Caco-2 (cell line): ENCODE measurements at regions not wholly inside any gene's neighbourhood (a gene's known extent, or its start where the extent isn't known, plus 50 kb on each side); places are given as distances from the start of the nearest gene placed in this dataset.

Experiments
- BruUV-seq: library from RNA; stranded (reverse); fragments of 400-500 nt; replicated peaks from 2 replicates; lab custom pipeline; 2021; lab: Mats Ljungman, UMichigan
- CTCF ChIA-PET: fragments of 300-600 bp; sonication (Branson Sonifier 250); formaldehyde crosslinking; loops from one replicate; lab custom pipeline; 2022; ENCODE audit warnings: antibody characterized with exemption; lab: Charles Lee
- POLR2A ChIA-PET: fragments of 300-600 bp; sonication (Branson Sonifier 250); formaldehyde crosslinking; loops from one replicate; lab custom pipeline; 2022; ENCODE audit warnings: antibody characterized with exemption; lab: Charles Lee
- DNase-seq, 2 experiments: peaks; one replicate each; pipeline versions ENCODE4 v3.0.0 to v3.0.0-alpha.2; 2020 to 2022
- H3K27me3 ChIP-seq: replicated peaks from 2 replicates; pipeline ENCODE4 v1.6.0; 2011; ENCODE audit warnings: low read length; ENCODE audit not compliant: control insufficient read depth, insufficient read depth
- H3K36me3 ChIP-seq: 2 replicates; pipeline ENCODE4 v1.5.1; 2011; ENCODE audit warnings: low read length; ENCODE audit not compliant: control insufficient read depth, insufficient read depth
- H3K4me1 ChIP-seq: fragments of 250-450 bp; sonication (Bioruptor Pico); 2 replicates; pipeline ENCODE4 v1.5.1; 2020; ENCODE audit warnings: mild to moderate bottlenecking
- H3K4me3 ChIP-seq: 2 replicates; pipeline ENCODE4 v1.5.1; 2011; ENCODE audit warnings: low read depth, mild to moderate bottlenecking, control low read depth, low read length
- H3K9me3 ChIP-seq: fragments of 250-450 bp; sonication (Bioruptor Pico); 2 replicates; pipeline ENCODE4 v1.5.1; 2020; ENCODE audit warnings: mild to moderate bottlenecking, moderate library complexity
- H3K27ac Mint-ChIP-seq: one replicate; pipeline ENCODE4 v1.8.0; 2022; ENCODE audit warnings: mixed read lengths; ENCODE audit not compliant: unreplicated experiment
- H3K27me3 Mint-ChIP-seq: one replicate; pipeline ENCODE4 v1.8.0; 2022; ENCODE audit warnings: mixed read lengths; ENCODE audit not compliant: insufficient read depth, unreplicated experiment
- H3K36me3 Mint-ChIP-seq: one replicate; pipeline ENCODE4 v1.8.0; 2022; ENCODE audit warnings: mild to moderate bottlenecking, mixed read lengths; ENCODE audit not compliant: insufficient read depth, unreplicated experiment
- H3K4me1 Mint-ChIP-seq: one replicate; pipeline ENCODE4 v1.8.0; 2022; ENCODE audit warnings: low read depth, mixed read lengths; ENCODE audit not compliant: unreplicated experiment
- H3K4me3 Mint-ChIP-seq: one replicate; pipeline ENCODE4 v1.8.0; 2022; ENCODE audit warnings: mild to moderate bottlenecking, moderate library complexity, mixed read lengths; ENCODE audit not compliant: unreplicated experiment
- H3K9me3 Mint-ChIP-seq: one replicate; pipeline ENCODE4 v1.8.0; 2022; ENCODE audit warnings: mixed read lengths; ENCODE audit not compliant: unreplicated experiment
- intact Hi-C: fragments of 100-400 bp; cut with micrococcal nuclease; formaldehyde crosslinking; loops from one replicate; pipeline ENCODE4 v1.10.0; 2022; ENCODE audit not compliant: unreplicated experiment
- TF ChIP-seq, protein P1 (sequence below), 2 experiments: fragments of 200-600 bp in 1 of 2; IDR thresholded peaks; 1 replicate in 1 of 2; 2 replicates in 1 of 2; pipeline versions ENCODE4 v1.5.1 to v1.8.0; 2011 to 2022; ENCODE audit warnings: antibody characterized with exemption in 1 of 2, control low read depth in 1 of 2, inconsistent platforms in 1 of 2, low read depth in 1 of 2, low read length in 1 of 2, mild to moderate bottlenecking in 1 of 2, moderate library complexity in 1 of 2; ENCODE audit not compliant: insufficient read depth in 1 of 2, severe bottlenecking in 1 of 2, unreplicated experiment in 1 of 2

DNA sequence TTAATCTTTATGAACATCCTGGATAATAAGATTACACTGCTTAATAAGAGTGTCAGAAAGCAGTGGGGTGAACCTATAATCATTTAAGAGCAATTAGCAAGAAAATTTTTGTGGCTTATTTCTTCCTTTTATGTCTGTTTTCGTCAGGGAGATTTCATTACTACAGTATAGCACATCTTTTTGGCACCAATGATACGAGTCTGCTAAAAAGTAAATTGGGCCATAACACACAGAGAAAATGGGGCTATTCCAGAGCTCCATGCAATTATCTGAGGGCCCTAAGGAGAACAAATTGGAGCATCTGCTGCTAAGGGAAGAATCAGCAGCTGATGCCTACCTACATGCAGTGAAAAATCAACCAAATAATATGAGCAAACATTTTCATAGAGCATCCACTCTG, 330.3 kb upstream of the NCAM2 start:
- Mint-ChIP-seq H3K27me3 (no peaks in the 10 kb centered on the region), H3K4me1 (no peaks in the 10 kb centered on the region), H3K9me3 (peaks cover 12% of the 10 kb centered on the region), H3K27ac (no peak overlapping the region), H3K36me3 (no peaks in the 10 kb centered on the region), H3K4me3 (no peak overlapping the region)
- H3K4me1 ChIP-seq, result no peaks in the 10 kb centered on the region
- no peaks in the 10 kb centered on the region for H3K27me3 ChIP-seq
- H3K9me3 ChIP-seq, result no peaks in the 10 kb centered on the region
- TF ChIP-seq, protein P1, sequence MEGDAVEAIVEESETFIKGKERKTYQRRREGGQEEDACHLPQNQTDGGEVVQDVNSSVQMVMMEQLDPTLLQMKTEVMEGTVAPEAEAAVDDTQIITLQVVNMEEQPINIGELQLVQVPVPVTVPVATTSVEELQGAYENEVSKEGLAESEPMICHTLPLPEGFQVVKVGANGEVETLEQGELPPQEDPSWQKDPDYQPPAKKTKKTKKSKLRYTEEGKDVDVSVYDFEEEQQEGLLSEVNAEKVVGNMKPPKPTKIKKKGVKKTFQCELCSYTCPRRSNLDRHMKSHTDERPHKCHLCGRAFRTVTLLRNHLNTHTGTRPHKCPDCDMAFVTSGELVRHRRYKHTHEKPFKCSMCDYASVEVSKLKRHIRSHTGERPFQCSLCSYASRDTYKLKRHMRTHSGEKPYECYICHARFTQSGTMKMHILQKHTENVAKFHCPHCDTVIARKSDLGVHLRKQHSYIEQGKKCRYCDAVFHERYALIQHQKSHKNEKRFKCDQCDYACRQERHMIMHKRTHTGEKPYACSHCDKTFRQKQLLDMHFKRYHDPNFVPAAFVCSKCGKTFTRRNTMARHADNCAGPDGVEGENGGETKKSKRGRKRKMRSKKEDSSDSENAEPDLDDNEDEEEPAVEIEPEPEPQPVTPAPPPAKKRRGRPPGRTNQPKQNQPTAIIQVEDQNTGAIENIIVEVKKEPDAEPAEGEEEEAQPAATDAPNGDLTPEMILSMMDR (IDR thresholded peaks at IDR 0.05; ENCODE audit: insufficient read depth in 1 of 2, low read depth in 1 of 2, low read length in 1 of 2, severe bottlenecking in 1 of 2, unreplicated experiment in 1 of 2), result no peak
- H3K36me3 ChIP-seq, result no peaks in the 10 kb centered on the region
- intact Hi-C loops, result no loop called here
- H3K4me3 ChIP-seq, result no peak overlapping the region
- ChIA-PET POLR2A (no interaction called here), CTCF (no interaction called here)
- DNase-seq, result no peak
- BruUV-seq, result no TSS peak

DNA sequence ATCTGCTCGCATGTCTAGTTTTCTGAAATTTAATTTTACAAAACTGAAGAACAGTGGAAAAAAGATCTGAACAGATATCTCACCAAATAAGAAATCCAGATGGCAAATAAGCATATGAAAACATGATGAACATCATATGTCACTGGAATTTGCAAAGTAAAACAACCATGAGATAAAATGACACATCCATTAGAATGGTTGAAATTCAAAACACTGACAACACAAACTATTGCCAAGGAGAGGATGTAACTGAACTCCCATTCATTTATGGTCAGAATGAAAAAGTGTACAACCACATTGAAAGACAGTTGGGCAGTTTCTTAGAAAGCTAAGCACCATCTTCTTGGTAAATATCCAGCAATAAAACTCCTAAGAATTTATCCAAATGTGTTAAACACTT, 312.7 kb upstream of the NCAM2 start:
- no peak overlapping the region for H3K4me3 ChIP-seq
- BruUV-seq, result no TSS peak
- Mint-ChIP-seq H3K27me3 (no peaks in the 10 kb centered on the region), H3K4me1 (no peaks in the 10 kb centered on the region), H3K9me3 (no peaks in the 10 kb centered on the region), H3K27ac (no peak overlapping the region), H3K36me3 (no peaks in the 10 kb centered on the region), H3K4me3 (no peak overlapping the region)
- no peak for DNase-seq
- H3K36me3 ChIP-seq, result no peaks in the 10 kb centered on the region
- ChIA-PET CTCF (no interaction called here), POLR2A (no interaction called here)
- H3K9me3 ChIP-seq, result no peaks in the 10 kb centered on the region; the same call in 1 of the 2 replicates
- intact Hi-C loops, result no loop called here
- H3K27me3 ChIP-seq, result no peaks in the 10 kb centered on the region
- TF ChIP-seq, protein P1 (IDR thresholded peaks at IDR 0.05; ENCODE audit: insufficient read depth in 1 of 2, low read depth in 1 of 2, low read length in 1 of 2, severe bottlenecking in 1 of 2, unreplicated experiment in 1 of 2), result no peak
- H3K4me1 ChIP-seq, result 0 out of 2 replicates have a peak, but pooled peaks cover 5% of the 10 kb centered on the region

DNA sequence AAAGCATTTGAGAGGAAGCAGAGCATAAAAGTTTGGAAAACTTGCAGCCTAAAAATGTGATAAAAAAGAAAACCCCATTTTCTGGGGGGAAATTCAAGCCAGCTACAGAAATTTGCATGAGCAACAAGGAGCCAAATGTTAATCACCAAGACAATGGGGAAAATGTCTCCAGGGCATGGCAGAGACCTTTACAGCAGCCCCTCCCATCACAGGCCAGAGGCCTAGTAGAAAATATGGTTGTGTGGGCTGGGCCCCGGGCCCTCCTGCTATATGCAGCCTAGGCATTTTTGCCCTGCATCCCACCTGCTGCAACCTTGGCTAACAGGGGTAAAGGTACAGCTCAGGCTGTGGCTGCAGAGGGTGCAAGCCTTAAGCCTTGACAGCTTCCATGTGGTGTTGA, 299.6 kb upstream of the NCAM2 start:
- intact Hi-C loops, result no loop called here
- H3K4me1 Mint-ChIP-seq, result no peaks in the 10 kb centered on the region
- DNase-seq, result no peak
- Histone ChIP-seq H3K9me3 (no peaks in the 10 kb centered on the region), H3K4me3 (no peak overlapping the region), H3K36me3 (no peaks in the 10 kb centered on the region), H3K4me1 (no peaks in the 10 kb centered on the region), H3K27me3 (no peaks in the 10 kb centered on the region)
- no peaks in the 10 kb centered on the region for H3K36me3 Mint-ChIP-seq
- no TSS peak for BruUV-seq
- H3K9me3 Mint-ChIP-seq, result no peaks in the 10 kb centered on the region
- ChIA-PET POLR2A (no interaction called here), CTCF (no interaction called here)
- no peaks in the 10 kb centered on the region for H3K27me3 Mint-ChIP-seq
- H3K4me3 Mint-ChIP-seq, result no peak overlapping the region
- TF ChIP-seq, protein P1 (IDR thresholded peaks at IDR 0.05; ENCODE audit: insufficient read depth in 1 of 2, low read depth in 1 of 2, low read length in 1 of 2, severe bottlenecking in 1 of 2, unreplicated experiment in 1 of 2), result no peak
- no peak overlapping the region for H3K27ac Mint-ChIP-seq
